Gastrocnemius medialis (tissue), 4 donors: ENCODE measurements at regions not wholly inside any gene's neighbourhood (a gene's known extent, or its start where the extent isn't known, plus 50 kb on each side); places are given as distances from the start of the nearest gene placed in this dataset.

ENCODE experiments used
- POLR2A ChIP-seq, 2 donors: fragments of 450-650 bp; IDR thresholded peaks; one replicate each; pipeline ENCODE4 v1.6.1; 2017; ENCODE audit warnings: antibody characterized with exemption in 2 of 2, mild to moderate bottlenecking in 2 of 2, moderate library complexity in 2 of 2
- TF ChIP-seq, protein P1 (sequence below), 5 experiments: fragments of 450-650 bp in 3 of 5; fragments of 200-600 bp in 2 of 5; sonication (generic) in 2 of 5; IDR thresholded peaks in 4 of 5; conservative IDR thresholded peaks in 1 of 5; 1 replicate in 4 of 5; 2 replicates in 1 of 5; pipeline ENCODE4 v1.5.1; 2016 to 2019; ENCODE audit warnings: antibody characterized with exemption in 5 of 5, mild to moderate bottlenecking in 3 of 5, moderate library complexity in 3 of 5

GRCh38 chr22:47586038-47586437 is 823.6 kb downstream of the TBC1D22A start:
- no peak for TF ChIP-seq POLR2A (IDR thresholded peaks at IDR 0.05)
- TF ChIP-seq, protein P1, sequence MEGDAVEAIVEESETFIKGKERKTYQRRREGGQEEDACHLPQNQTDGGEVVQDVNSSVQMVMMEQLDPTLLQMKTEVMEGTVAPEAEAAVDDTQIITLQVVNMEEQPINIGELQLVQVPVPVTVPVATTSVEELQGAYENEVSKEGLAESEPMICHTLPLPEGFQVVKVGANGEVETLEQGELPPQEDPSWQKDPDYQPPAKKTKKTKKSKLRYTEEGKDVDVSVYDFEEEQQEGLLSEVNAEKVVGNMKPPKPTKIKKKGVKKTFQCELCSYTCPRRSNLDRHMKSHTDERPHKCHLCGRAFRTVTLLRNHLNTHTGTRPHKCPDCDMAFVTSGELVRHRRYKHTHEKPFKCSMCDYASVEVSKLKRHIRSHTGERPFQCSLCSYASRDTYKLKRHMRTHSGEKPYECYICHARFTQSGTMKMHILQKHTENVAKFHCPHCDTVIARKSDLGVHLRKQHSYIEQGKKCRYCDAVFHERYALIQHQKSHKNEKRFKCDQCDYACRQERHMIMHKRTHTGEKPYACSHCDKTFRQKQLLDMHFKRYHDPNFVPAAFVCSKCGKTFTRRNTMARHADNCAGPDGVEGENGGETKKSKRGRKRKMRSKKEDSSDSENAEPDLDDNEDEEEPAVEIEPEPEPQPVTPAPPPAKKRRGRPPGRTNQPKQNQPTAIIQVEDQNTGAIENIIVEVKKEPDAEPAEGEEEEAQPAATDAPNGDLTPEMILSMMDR (IDR thresholded peaks at IDR 0.05 in 4 of 5, conservative IDR thresholded peaks at IDR 0.05 in 1 of 5), result no peak
